Colonic mucosa (tissue), 4 donors: ENCODE measurements at regions not wholly inside any gene's neighbourhood (a gene's known extent, or its start where the extent isn't known, plus 50 kb on each side); places are given as distances from the start of the nearest gene placed in this dataset.

ENCODE experiments used
- DNase-seq: peaks from one replicate; pipeline ENCODE4 v3.0.0-alpha.2; 2020
- H3K27ac ChIP-seq: fragments of 200-600 bp; one replicate; pipeline ENCODE4 v1.8.0; 2021
- H3K27me3 ChIP-seq: fragments of 200-600 bp; one replicate; pipeline ENCODE4 v1.8.0; 2021
- H3K36me3 ChIP-seq: fragments of 200-600 bp; one replicate; pipeline ENCODE4 v1.8.0; 2021
- H3K4me1 ChIP-seq: fragments of 200-600 bp; one replicate; pipeline ENCODE4 v1.8.0; 2021; ENCODE audit warnings: mild to moderate bottlenecking
- H3K4me3 ChIP-seq: fragments of 200-600 bp; one replicate; pipeline ENCODE4 v1.8.0; 2021
- H3K9ac ChIP-seq, 2 donors: one replicate each; pipeline ENCODE4 v1.7.0; 2013; ENCODE audit warnings: control low read depth in 2 of 2, low read depth in 2 of 2, low read length in 2 of 2
- H3K9me3 ChIP-seq: fragments of 200-600 bp; one replicate; pipeline ENCODE4 v1.8.0; 2021
- intact Hi-C: fragments of 100-400 bp; cut with DNase I; formaldehyde crosslinking; loops from one replicate; pipeline ENCODE4 v1.14.1; 2022
- TF ChIP-seq, protein P1 (sequence below): fragments of 200-600 bp; IDR thresholded peaks from one replicate; pipeline ENCODE4 v1.8.0; 2022; ENCODE audit warnings: antibody characterized with exemption, mild to moderate bottlenecking
- donor health status: healthy.
- donor health status: DM: no; HTN: no; CAD: no.
- donor health status: DM: no; HTN: no; CAD: no.

DNA sequence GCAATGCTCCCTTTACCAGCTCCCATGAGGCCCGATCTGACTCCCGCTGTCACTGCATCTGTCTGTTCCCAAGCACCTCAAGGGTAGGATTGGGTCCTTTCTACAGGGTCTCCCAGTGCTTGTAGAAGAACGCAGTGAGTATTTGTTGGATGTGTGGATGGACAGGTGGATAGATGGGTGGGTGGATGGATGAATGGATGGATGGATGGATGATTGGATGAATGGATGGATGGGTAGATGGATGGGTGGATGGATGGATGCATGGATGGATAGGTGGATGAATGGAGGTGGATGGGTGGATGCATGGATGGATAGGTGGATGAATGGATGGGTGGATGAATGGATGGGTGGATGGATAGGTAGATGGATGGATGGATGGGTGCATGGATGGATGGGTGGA is 91.6 kb downstream of the HS1BP3 start:
- Histone ChIP-seq H3K4me1 (no peaks in the 10 kb centered on the region), H3K27me3 (no peaks in the 10 kb centered on the region), H3K27ac (no peak overlapping the region), H3K36me3 (no peaks in the 10 kb centered on the region), H3K9me3 (no peaks in the 10 kb centered on the region), H3K4me3 (no peak overlapping the region), H3K9ac (no peak overlapping the region)
- DNase-seq = no peak
- intact Hi-C loops = no loop called here
- TF ChIP-seq, protein P1, sequence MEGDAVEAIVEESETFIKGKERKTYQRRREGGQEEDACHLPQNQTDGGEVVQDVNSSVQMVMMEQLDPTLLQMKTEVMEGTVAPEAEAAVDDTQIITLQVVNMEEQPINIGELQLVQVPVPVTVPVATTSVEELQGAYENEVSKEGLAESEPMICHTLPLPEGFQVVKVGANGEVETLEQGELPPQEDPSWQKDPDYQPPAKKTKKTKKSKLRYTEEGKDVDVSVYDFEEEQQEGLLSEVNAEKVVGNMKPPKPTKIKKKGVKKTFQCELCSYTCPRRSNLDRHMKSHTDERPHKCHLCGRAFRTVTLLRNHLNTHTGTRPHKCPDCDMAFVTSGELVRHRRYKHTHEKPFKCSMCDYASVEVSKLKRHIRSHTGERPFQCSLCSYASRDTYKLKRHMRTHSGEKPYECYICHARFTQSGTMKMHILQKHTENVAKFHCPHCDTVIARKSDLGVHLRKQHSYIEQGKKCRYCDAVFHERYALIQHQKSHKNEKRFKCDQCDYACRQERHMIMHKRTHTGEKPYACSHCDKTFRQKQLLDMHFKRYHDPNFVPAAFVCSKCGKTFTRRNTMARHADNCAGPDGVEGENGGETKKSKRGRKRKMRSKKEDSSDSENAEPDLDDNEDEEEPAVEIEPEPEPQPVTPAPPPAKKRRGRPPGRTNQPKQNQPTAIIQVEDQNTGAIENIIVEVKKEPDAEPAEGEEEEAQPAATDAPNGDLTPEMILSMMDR = no peak

- H3K27me3 ChIP-seq = no peaks in the 10 kb centered on the region
- TF ChIP-seq, protein P1 = no peak
- intact Hi-C loops = no loop called here
- H3K4me3 ChIP-seq = no peak overlapping the region
- no peak overlapping the region for H3K27ac ChIP-seq
- H3K4me1 ChIP-seq = no peaks in the 10 kb centered on the region
- H3K9ac ChIP-seq = no peak overlapping the region
- no peak for DNase-seq
- H3K9me3 ChIP-seq = no peaks in the 10 kb centered on the region
- H3K36me3 ChIP-seq = no peaks in the 10 kb centered on the region
Observed at GRCh38 chr2:20560011-20560410, 90.9 kb downstream of the HS1BP3 start.

- H3K4me1 ChIP-seq = no peaks in the 10 kb centered on the region
- H3K36me3 ChIP-seq = no peaks in the 10 kb centered on the region
- TF ChIP-seq, protein P1 = no peak
- DNase-seq = no peak
- H3K4me3 ChIP-seq = no peak overlapping the region
- no peaks in the 10 kb centered on the region for H3K9me3 ChIP-seq
- no peaks in the 10 kb centered on the region for H3K27me3 ChIP-seq
- no peak overlapping the region for H3K27ac ChIP-seq
- intact Hi-C loops = no loop called here
- no peak overlapping the region for H3K9ac ChIP-seq
Observed at GRCh38 chr2:20560891-20561636, 89.8 kb downstream of the HS1BP3 start.

GRCh38 chr2:20561637-20562454 is 89.1 kb downstream of the HS1BP3 start:
- intact Hi-C loops = no loop called here
- Histone ChIP-seq H3K4me1 (no peaks in the 10 kb centered on the region), H3K9me3 (no peaks in the 10 kb centered on the region), H3K27me3 (no peaks in the 10 kb centered on the region), H3K9ac (no peak overlapping the region), H3K4me3 (no peak overlapping the region), H3K36me3 (no peaks in the 10 kb centered on the region), H3K27ac (no peak overlapping the region)
- no peak for DNase-seq
- TF ChIP-seq, protein P1 = no peak

- DNase-seq = no peak
- no peaks in the 10 kb centered on the region for H3K27me3 ChIP-seq
Observed at GRCh38 chr2:20562540-20563225, 88.2 kb downstream of the HS1BP3 start.

More at GRCh38 chr2:20562540-20563225, 88.2 kb downstream of the HS1BP3 start:
- intact Hi-C loops = no loop called here
- Histone ChIP-seq H3K4me3 (no peak overlapping the region), H3K9me3 (no peaks in the 10 kb centered on the region), H3K36me3 (no peaks in the 10 kb centered on the region), H3K4me1 (no peaks in the 10 kb centered on the region), H3K9ac (no peak overlapping the region), H3K27ac (no peak overlapping the region)
- TF ChIP-seq, protein P1 = no peak
